HL-60 (cell line): ENCODE measurements at regions not wholly inside any gene's neighbourhood (a gene's known extent, or its start where the extent isn't known, plus 50 kb on each side); places are given as distances from the start of the nearest gene placed in this dataset.

Experiments used
- CTCF ChIP-seq: IDR thresholded peaks from one replicate; pipeline ENCODE4 v1.5.1; 2011; ENCODE audit warnings: low read length, control low read depth, inconsistent platforms; ENCODE audit not compliant: insufficient read depth
- GABPA ChIP-seq: IDR thresholded peaks from 2 replicates; pipeline ENCODE4 v1.6.1; 2012; ENCODE audit warnings: low read depth
- POLR2AphosphoS5 ChIP-seq: IDR thresholded peaks from 2 replicates; pipeline ENCODE4 v1.6.1; 2012; ENCODE audit warnings: low read depth
- REST ChIP-seq: IDR thresholded peaks from 2 replicates; pipeline ENCODE4 v1.6.1; 2012; ENCODE audit warnings: low read depth; ENCODE audit not compliant: insufficient replicate concordance
- SPI1 ChIP-seq: IDR thresholded peaks from 2 replicates; pipeline ENCODE4 v1.6.1; 2012; ENCODE audit warnings: low read depth, mild to moderate bottlenecking, borderline replicate concordance

GRCh38 chr2:2664989-2665833, 334.1 kb upstream of the MYT1L start:
- no peak for TF ChIP-seq CTCF
- no peak for TF ChIP-seq POLR2AphosphoS5
- TF ChIP-seq GABPA, result no peak
- TF ChIP-seq REST, result no peak
- TF ChIP-seq SPI1, result no peak
